ENCODE measurements at regions not wholly inside any gene's neighbourhood (a gene's known extent, or its start where the extent isn't known, plus 50 kb on each side); places are given as distances from the start of the nearest gene placed in this dataset.

DNA sequence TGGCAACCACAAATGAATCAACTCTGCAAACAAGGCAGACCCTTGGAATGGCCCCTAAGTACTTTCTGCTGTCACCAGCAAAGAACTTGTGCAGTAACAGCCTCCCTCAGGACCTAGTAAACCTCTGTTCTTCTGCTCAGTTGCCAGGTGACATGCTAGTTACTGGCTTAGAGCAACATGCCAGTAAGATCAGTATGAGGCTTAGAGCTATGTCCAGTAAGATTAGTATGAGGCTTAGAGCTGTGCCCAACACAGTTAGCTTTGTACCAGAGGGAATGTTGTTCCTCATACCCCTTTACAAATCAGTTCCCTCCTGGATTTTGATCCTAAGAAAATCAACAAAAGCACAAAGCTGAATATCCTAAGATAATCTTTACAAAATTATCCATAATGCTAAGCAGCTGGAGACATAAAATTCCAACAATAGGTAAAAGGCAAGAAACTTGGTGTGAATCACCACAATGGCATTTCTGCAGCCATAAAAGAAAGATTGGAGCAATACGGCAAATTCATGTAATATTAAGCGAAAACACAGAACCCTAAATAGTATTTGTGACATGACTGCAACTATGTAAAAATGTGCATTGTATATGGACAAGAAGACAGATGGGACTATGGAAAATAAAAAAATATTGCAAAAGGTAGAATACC, 107.3 kb upstream of the LPP start:
- no peak for DNase-seq

- no peak for DNase-seq
These were observed 106.4 kb upstream of the LPP start for GRCh38 chr3:188047536-188047935.

DNA sequence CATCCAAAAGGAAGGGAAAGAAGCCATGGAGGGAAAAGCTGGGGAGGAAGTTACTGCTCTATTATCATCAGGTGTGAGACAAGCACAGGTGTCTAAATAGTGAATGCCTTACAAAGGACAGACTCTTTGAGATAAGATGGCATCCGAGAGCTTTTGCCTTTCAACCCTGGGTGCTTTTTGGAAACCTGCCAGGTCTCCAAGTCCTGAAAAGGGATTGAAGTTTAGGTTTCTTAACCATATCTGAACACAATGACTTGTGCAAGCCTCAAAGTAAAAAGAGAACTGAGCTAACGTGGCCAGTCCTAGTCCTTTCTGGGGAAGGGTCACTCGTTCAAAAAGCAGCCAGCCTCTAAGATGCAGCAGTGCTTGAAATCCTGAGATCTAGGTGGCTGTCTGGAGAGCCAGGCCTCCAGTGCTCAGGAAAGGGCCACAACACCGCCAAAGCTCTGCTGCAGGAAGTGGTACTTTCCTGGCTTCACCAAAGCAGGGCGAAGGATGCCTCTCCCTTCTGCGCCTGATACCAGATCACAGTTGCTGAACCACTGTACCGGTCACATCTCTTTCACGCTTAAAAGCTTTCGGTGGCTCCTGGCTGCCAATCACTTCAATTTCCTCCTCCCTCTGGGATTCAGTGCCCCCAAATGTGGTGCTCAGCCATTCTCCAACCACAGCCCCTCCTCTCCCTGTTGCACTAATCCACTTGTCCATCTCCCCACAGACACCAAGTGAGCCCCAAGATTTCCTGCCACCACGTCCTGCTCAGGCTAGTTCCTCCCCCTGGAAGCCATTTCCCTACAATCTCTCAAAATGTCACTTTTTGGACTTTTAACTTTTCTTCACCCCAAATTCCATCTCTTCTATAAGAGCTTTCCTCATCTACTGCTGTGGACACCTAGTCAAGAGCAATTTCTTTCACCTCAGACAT, 104.1 kb upstream of the LPP start:
- DNase-seq = peak; percentile 42

GRCh38 chr3:188051801-188052168, 102.2 kb upstream of the LPP start:
- no peak for DNase-seq

GRCh38 chr3:188052169-188053035, 101.6 kb upstream of the LPP start:
- DNase-seq = no peak

DNA sequence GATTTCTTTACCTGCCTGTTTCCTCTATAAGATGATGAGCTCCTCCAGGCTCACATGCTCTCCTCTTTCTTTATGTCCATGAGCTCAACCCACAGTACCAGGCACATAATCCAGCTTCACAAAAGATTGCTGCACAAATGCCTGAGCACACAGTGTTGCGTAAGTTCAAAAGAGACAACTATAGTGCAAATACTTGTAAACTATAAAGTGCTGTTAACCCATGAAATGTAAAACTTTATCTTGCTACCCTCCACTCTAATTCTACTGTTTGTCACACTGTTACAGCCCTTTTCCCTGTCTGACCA, 101.0 kb upstream of the LPP start:
- DNase-seq = no peak

GRCh38 chr3:188053710-188054380, 100.1 kb upstream of the LPP start:
- no peak for DNase-seq

- no peak for DNase-seq
These were observed 99.4 kb upstream of the LPP start for GRCh38 chr3:188054541-188054940.

DNA sequence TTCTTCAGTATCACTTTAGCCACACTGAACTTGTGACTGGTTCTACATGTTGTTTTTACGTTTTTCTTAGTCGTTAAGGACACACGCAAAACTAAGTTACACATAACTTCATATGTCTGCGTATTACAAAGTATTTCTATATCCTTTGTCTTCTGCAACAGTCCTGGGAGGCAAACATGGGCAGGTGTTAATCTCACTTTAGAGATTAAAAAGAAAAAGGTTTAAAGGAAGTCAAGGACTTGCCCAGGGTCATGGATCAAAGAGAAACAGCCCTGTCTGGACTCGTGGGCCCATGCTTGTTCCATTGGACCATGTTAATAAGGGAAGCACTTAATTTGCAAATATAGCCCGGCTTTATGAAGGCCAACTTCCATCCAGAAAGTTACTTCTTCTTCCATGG, 98.6 kb upstream of the LPP start:
- no peak for DNase-seq

DNA sequence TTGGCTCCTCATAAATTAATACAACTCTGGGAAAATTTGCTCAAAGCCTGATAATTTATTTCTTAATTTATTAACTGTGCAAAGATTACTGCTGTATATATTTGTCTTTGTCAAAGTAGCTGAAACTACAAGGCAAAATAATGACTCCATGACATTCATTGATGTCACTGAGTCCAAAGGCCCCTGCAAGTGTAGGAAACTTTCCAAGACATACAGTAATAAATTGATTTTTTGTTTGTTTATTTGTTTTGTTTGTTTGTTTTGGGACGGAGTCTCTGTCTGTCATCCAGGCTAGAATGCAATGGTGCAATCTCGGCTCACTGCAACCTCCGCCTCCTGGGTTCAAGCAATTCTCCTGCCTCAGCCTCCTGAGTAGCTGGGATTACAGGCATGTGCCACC, 96.8 kb upstream of the LPP start:
- DNase-seq = no peak

- no peak for DNase-seq
These were observed 95.3 kb upstream of the LPP start for GRCh38 chr3:188058569-188059184.

- DNase-seq = no peak
These were observed 94.6 kb upstream of the LPP start for GRCh38 chr3:188059351-188059750.

DNA sequence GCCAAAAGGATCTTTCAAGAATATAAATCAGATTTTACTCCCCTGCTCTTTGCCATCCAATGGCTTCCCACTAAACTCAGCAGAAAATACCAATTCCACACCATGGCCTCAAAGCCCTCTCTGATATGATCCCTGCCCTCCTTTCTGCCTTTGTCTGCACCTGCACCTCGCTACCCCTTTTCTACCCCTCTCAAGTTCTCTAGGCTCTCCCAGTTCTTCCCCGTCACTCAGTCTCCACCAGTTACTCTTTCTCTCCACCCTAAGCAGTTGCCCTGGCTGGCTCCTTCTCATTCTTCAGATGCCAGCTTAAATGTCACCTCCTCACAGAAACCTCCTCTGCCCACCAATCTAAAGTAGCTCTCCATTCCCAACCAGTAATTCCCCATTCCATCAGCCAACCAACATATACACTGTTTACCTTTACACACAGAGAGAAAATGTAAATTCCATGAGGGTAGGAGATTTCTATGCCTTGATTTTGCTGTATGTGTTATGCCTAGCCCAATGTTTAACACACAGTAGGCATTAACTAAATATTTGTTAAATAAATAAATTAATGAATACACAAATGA, 93.6 kb upstream of the LPP start:
- DNase-seq = no peak

DNA sequence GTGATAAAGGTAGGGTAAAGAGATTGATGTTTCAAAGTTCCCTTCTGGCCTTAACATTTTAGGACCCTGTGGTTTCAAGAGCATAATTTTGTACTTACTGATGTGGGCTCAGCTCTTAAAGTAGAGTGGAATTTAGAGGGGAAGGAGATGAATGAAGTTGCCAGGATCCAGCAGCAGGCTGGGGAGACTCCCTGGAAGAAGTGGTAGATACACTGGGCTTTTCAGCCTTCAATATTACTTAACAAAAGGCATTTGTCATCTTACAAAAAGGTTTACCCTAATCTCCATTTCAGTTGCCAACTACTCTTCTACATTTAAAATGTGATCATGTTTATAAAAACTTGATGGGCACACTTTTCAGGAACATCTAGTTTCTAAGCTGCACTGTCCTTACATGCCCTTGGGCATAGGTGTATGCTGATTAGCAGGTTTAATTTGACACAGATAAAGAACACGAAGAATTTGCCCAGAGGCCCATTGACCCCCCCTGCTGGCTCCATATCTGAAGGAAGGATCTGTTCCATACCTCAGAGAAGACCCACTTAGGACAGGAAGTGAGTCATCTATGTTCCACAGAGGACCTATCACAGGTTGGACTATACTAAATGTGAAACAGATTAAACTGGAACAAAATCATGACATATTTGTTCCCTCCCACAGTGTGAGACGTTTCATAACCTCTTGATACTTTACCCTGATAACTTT, 93.0 kb upstream of the LPP start:
- peak; percentile 79 for DNase-seq

GRCh38 chr3:188062216-188062615, 91.7 kb upstream of the LPP start:
- no peak for DNase-seq

- no peak for DNase-seq
These were observed 89.0 kb upstream of the LPP start for GRCh38 chr3:188064831-188065493.

GRCh38 chr3:188066141-188066540, 87.8 kb upstream of the LPP start:
- DNase-seq = no peak

- DNase-seq = no peak
These were observed 86.0 kb upstream of the LPP start for GRCh38 chr3:188067932-188068331.

- DNase-seq = no peak
These were observed 85.6 kb upstream of the LPP start for GRCh38 chr3:188068342-188068741.

- DNase-seq = no peak
These were observed 82.3 kb upstream of the LPP start for GRCh38 chr3:188071636-188072035.

DNA sequence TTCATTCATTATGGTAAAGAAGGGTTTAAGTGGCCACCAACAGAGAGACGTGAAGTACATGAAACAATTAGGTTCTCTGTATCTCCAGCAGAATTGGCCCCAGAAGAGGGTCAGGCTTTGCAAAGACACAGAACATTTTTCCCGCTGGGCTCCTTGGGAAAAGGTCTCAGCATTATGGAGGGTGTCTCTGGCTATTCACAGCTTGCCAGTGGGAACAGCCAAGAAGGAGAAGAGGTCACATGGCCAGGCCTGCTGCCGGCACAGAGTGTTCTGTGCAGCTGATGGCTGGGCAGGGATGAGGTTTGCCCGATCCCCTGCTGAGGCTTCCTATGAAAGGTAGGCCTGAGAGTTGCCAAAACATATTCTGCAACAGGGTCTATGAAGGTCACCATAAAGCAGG, 77.8 kb upstream of the LPP start:
- no peak for DNase-seq
